ENCODE measurements at regions not wholly inside any gene's neighbourhood (a gene's known extent, or its start where the extent isn't known, plus 50 kb on each side); places are given as distances from the start of the nearest gene placed in this dataset.

GRCh38 chr12:124497039-124497438 is 70.4 kb downstream of the NCOR2 start:
- Histone ChIP-seq H3K9me3 (ENCODE audit: severe bottlenecking) (no peaks in the 10 kb centered on the region), H3K36me3 (peaks cover 36% of the 10 kb centered on the region), H3K27ac (no peak overlapping the region; the same call in 1 of the 2 replicates), H3K4me3 (ENCODE audit: low read depth, low read length) (no peak overlapping the region), H3K27me3 (ENCODE audit: insufficient read depth, low read depth, severe bottlenecking) (no peaks in the 10 kb centered on the region)
- no peak for DNase-seq
- TF ChIP-seq CTCF (IDR thresholded peaks at IDR 0.05; ENCODE audit: low read depth, low read length) = no peak

GRCh38 chr12:124496584-124496983 is 70.8 kb downstream of the NCOR2 start:
- Histone ChIP-seq H3K27ac (peak overlapping the region; percentile 54; the same call in 1 of the 2 replicates), H3K9me3 (ENCODE audit: severe bottlenecking) (no peaks in the 10 kb centered on the region), H3K4me3 (ENCODE audit: low read depth, low read length) (no peak overlapping the region), H3K36me3 (peaks cover 37% of the 10 kb centered on the region), H3K27me3 (ENCODE audit: insufficient read depth, low read depth, severe bottlenecking) (no peaks in the 10 kb centered on the region)
- no peak for TF ChIP-seq CTCF (IDR thresholded peaks at IDR 0.05; ENCODE audit: low read depth, low read length)
- DNase-seq = peak; percentile 59

- peaks cover 49% of the 10 kb centered on the region for H3K36me3 ChIP-seq
- H3K9me3 ChIP-seq (ENCODE audit: severe bottlenecking) = no peaks in the 10 kb centered on the region
These were observed 72.0 kb downstream of the NCOR2 start for GRCh38 chr12:124495194-124495983.

GRCh38 chr12:124494751-124495129 is 72.7 kb downstream of the NCOR2 start:
- Histone ChIP-seq H3K4me3 (ENCODE audit: low read depth, low read length) (no peak overlapping the region), H3K27ac (peak overlapping the region; percentile 54), H3K27me3 (ENCODE audit: insufficient read depth, low read depth, severe bottlenecking) (no peaks in the 10 kb centered on the region), H3K36me3 (peaks cover 53% of the 10 kb centered on the region), H3K9me3 (ENCODE audit: severe bottlenecking) (no peaks in the 10 kb centered on the region)
- no peak for TF ChIP-seq CTCF (IDR thresholded peaks at IDR 0.05; ENCODE audit: low read depth, low read length)
- DNase-seq = no peak

More at GRCh38 chr12:124495194-124495983, 72.0 kb downstream of the NCOR2 start:
- peak overlapping the region; percentile 54 for H3K27ac ChIP-seq
- H3K4me3 ChIP-seq (ENCODE audit: low read depth, low read length) = no peak overlapping the region
- no peaks in the 10 kb centered on the region for H3K27me3 ChIP-seq (ENCODE audit: insufficient read depth, low read depth, severe bottlenecking)
- DNase-seq = peak; percentile 53
- no peak for TF ChIP-seq CTCF (IDR thresholded peaks at IDR 0.05; ENCODE audit: low read depth, low read length)

GRCh38 chr12:124493809-124494750 is 73.3 kb downstream of the NCOR2 start:
- Histone ChIP-seq H3K36me3 (peaks cover 58% of the 10 kb centered on the region), H3K27me3 (ENCODE audit: insufficient read depth, low read depth, severe bottlenecking) (no peaks in the 10 kb centered on the region), H3K27ac (no peak overlapping the region; the same call in none of the 2 replicates), H3K9me3 (ENCODE audit: severe bottlenecking) (no peaks in the 10 kb centered on the region), H3K4me3 (ENCODE audit: low read depth, low read length) (no peak overlapping the region)
- no peak for TF ChIP-seq CTCF (IDR thresholded peaks at IDR 0.05; ENCODE audit: low read depth, low read length)
- no peak for DNase-seq
